ENCODE measurements at regions not wholly inside any gene's neighbourhood (a gene's known extent, or its start where the extent isn't known, plus 50 kb on each side); places are given as distances from the start of the nearest gene placed in this dataset.

DNA sequence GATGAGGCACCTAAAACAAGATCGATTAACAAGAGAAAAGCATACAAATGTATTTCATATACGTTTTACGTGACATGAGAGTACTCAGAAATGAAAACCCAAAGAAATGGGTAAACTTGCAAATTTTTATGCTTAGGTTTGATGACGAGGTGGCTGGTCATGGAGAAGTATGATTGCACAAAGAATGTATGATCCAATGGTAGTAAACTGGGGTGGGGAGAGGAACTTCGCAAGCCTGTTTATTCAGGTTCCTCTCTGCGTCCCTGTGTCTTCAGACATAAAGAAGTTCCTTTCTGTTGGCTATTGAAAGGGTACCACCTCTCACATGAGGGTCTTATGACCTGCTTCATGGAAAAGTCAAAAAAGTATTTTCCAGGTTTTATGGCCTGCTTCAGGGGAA, 309.2 kb downstream of the BCOR start:
- Histone ChIP-seq H3K27ac (ENCODE audit: extremely low read depth, low read depth, low read length) (no peak overlapping the region), H3K36me3 (ENCODE audit: control insufficient read depth in 2 of 2, insufficient read depth in 1 of 2, low read length in 2 of 2) (no peaks in the 10 kb centered on the region), H3K4me1 (ENCODE audit: control insufficient read depth, insufficient read depth, low read length) (no peaks in the 10 kb centered on the region), H3K4me3 (ENCODE audit: low read depth, low read length) (no peak overlapping the region), H3K9me3 (ENCODE audit: control insufficient read depth, insufficient read depth, low read depth, low read length) (no peaks in the 10 kb centered on the region)
- ChIA-PET POLR2A (no interaction called here), CTCF (no interaction called here)
- no peak for TF ChIP-seq PRDM1 (tag by site-specific recombination; IDR thresholded peaks at IDR 0.05)
- TF ChIP-seq, protein P1, sequence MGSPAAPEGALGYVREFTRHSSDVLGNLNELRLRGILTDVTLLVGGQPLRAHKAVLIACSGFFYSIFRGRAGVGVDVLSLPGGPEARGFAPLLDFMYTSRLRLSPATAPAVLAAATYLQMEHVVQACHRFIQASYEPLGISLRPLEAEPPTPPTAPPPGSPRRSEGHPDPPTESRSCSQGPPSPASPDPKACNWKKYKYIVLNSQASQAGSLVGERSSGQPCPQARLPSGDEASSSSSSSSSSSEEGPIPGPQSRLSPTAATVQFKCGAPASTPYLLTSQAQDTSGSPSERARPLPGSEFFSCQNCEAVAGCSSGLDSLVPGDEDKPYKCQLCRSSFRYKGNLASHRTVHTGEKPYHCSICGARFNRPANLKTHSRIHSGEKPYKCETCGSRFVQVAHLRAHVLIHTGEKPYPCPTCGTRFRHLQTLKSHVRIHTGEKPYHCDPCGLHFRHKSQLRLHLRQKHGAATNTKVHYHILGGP (tag by site-specific recombination; IDR thresholded peaks at IDR 0.05) = no peak
- no peak for TF ChIP-seq TCF7L2 (IDR thresholded peaks at IDR 0.05; ENCODE audit: borderline replicate concordance, low read depth, low read length)
- TF ChIP-seq ZNF777 (tag by site-specific recombination; IDR thresholded peaks at IDR 0.05; ENCODE audit: borderline replicate concordance) = no peak
- no peak for TF ChIP-seq ZFP37 (tag by site-specific recombination; IDR thresholded peaks at IDR 0.05)
- TF ChIP-seq ZNF621 (tag by site-specific recombination; IDR thresholded peaks at IDR 0.05) = no peak
- TF ChIP-seq, protein P2, sequence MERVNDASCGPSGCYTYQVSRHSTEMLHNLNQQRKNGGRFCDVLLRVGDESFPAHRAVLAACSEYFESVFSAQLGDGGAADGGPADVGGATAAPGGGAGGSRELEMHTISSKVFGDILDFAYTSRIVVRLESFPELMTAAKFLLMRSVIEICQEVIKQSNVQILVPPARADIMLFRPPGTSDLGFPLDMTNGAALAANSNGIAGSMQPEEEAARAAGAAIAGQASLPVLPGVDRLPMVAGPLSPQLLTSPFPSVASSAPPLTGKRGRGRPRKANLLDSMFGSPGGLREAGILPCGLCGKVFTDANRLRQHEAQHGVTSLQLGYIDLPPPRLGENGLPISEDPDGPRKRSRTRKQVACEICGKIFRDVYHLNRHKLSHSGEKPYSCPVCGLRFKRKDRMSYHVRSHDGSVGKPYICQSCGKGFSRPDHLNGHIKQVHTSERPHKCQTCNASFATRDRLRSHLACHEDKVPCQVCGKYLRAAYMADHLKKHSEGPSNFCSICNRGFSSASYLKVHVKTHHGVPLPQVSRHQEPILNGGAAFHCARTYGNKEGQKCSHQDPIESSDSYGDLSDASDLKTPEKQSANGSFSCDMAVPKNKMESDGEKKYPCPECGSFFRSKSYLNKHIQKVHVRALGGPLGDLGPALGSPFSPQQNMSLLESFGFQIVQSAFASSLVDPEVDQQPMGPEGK (tag by site-specific recombination; IDR thresholded peaks at IDR 0.05) = no peak
- no peak for TF ChIP-seq ZSCAN23 (tag by site-specific recombination; IDR thresholded peaks at IDR 0.05)
- no peak for TF ChIP-seq ZBTB7A (tag by site-specific recombination; IDR thresholded peaks at IDR 0.05; ENCODE audit: low read depth)
- TF ChIP-seq EGR2 (tag by site-specific recombination; IDR thresholded peaks at IDR 0.05; ENCODE audit: low read depth) = no peak
- TF ChIP-seq FEZF1 (tag by site-specific recombination; IDR thresholded peaks at IDR 0.05) = no peak
- TF ChIP-seq, protein P3, sequence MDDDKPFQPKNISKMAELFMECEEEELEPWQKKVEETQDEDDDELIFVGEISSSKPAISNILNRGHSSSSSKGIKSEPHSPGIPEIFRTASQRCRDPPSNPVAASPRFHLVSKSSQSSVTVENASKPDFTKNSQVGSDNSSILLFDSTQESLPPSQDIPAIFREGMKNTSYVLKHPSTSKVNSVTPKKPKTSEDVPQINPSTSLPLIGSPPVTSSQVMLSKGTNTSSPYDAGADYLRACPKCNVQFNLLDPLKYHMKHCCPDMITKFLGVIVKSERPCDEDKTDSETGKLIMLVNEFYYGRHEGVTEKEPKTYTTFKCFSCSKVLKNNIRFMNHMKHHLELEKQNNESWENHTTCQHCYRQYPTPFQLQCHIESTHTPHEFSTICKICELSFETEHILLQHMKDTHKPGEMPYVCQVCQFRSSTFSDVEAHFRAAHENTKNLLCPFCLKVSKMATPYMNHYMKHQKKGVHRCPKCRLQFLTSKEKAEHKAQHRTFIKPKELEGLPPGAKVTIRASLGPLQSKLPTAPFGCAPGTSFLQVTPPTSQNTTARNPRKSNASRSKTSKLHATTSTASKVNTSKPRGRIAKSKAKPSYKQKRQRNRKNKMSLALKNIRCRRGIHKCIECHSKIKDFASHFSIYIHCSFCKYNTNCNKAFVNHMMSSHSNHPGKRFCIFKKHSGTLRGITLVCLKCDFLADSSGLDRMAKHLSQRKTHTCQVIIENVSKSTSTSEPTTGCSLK (tag by site-specific recombination; IDR thresholded peaks at IDR 0.05) = no peak
- no peak for TF ChIP-seq ZNF133 (tag by site-specific recombination; IDR thresholded peaks at IDR 0.05)
- TF ChIP-seq, protein P4, sequence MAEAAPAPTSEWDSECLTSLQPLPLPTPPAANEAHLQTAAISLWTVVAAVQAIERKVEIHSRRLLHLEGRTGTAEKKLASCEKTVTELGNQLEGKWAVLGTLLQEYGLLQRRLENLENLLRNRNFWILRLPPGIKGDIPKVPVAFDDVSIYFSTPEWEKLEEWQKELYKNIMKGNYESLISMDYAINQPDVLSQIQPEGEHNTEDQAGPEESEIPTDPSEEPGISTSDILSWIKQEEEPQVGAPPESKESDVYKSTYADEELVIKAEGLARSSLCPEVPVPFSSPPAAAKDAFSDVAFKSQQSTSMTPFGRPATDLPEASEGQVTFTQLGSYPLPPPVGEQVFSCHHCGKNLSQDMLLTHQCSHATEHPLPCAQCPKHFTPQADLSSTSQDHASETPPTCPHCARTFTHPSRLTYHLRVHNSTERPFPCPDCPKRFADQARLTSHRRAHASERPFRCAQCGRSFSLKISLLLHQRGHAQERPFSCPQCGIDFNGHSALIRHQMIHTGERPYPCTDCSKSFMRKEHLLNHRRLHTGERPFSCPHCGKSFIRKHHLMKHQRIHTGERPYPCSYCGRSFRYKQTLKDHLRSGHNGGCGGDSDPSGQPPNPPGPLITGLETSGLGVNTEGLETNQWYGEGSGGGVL (tag by site-specific recombination; IDR thresholded peaks at IDR 0.05) = no peak

DNA sequence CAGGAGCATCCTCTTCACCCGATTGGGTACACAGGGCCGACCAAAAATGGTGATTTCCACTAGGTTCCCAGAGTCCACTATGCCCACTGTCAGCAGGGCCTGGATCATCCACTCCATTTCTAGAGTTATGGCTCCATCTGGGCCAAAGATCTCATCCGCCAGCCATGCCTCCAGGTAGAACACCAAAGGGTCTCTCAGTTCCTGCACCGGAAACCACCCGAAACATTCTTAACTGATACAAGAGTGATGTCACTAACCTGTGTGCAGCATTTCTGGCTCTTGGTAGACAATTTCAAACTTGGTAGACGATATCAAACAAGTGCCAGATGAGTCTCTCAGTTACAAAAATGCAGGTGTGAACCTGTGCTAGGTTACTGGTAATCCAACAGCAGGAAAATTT, 306.1 kb downstream of the BCOR start:
- no peaks in the 10 kb centered on the region for H3K9me3 ChIP-seq (ENCODE audit: control insufficient read depth, insufficient read depth, low read depth, low read length)
- H3K4me1 ChIP-seq (ENCODE audit: control insufficient read depth, insufficient read depth, low read length) = peaks cover 7% of the 10 kb centered on the region; the same call in 1 of the 2 replicates
- H3K4me3 ChIP-seq (ENCODE audit: low read depth, low read length) = no peak overlapping the region
- no peak overlapping the region for H3K27ac ChIP-seq (ENCODE audit: extremely low read depth, low read depth, low read length)
- ChIA-PET POLR2A (no interaction called here), CTCF (no interaction called here)
- H3K36me3 ChIP-seq (ENCODE audit: control insufficient read depth in 2 of 2, insufficient read depth in 1 of 2, low read length in 2 of 2) = no peaks in the 10 kb centered on the region
- TF ChIP-seq ZNF837 (tag by site-specific recombination; IDR thresholded peaks at IDR 0.05) = no peak
- TF ChIP-seq ZNF211 (tag by site-specific recombination; IDR thresholded peaks at IDR 0.05; ENCODE audit: low read depth) = no peak
- TF ChIP-seq ZSCAN16 (tag by site-specific recombination; IDR thresholded peaks at IDR 0.05) = no peak
- no peak for TF ChIP-seq ZSCAN30 (tag by site-specific recombination; IDR thresholded peaks at IDR 0.05)
- no peak for TF ChIP-seq YY2 (tag by site-specific recombination; IDR thresholded peaks at IDR 0.05)
- no peak for TF ChIP-seq ZNF658 (tag by site-specific recombination; IDR thresholded peaks at IDR 0.05)
- TF ChIP-seq ZNF777 (tag by site-specific recombination; IDR thresholded peaks at IDR 0.05; ENCODE audit: borderline replicate concordance) = no peak
- TF ChIP-seq, protein P5, sequence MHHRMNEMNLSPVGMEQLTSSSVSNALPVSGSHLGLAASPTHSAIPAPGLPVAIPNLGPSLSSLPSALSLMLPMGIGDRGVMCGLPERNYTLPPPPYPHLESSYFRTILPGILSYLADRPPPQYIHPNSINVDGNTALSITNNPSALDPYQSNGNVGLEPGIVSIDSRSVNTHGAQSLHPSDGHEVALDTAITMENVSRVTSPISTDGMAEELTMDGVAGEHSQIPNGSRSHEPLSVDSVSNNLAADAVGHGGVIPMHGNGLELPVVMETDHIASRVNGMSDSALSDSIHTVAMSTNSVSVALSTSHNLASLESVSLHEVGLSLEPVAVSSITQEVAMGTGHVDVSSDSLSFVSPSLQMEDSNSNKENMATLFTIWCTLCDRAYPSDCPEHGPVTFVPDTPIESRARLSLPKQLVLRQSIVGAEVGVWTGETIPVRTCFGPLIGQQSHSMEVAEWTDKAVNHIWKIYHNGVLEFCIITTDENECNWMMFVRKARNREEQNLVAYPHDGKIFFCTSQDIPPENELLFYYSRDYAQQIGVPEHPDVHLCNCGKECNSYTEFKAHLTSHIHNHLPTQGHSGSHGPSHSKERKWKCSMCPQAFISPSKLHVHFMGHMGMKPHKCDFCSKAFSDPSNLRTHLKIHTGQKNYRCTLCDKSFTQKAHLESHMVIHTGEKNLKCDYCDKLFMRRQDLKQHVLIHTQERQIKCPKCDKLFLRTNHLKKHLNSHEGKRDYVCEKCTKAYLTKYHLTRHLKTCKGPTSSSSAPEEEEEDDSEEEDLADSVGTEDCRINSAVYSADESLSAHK (tag by site-specific recombination; IDR thresholded peaks at IDR 0.05) = no peak
- TF ChIP-seq ZNF544 (tag by site-specific recombination; IDR thresholded peaks at IDR 0.05) = no peak
- no peak for TF ChIP-seq ZNF600 (tag by site-specific recombination; IDR thresholded peaks at IDR 0.05)
- TF ChIP-seq KLF1 (tag by site-specific recombination; IDR thresholded peaks at IDR 0.05) = no peak
- TF ChIP-seq HOXD13 (CRISPR knock-in tag; IDR thresholded peaks at IDR 0.05; ENCODE audit: borderline replicate concordance) = no peak
- no peak for TF ChIP-seq ZNF48 (tag by site-specific recombination; IDR thresholded peaks at IDR 0.05)
- TF ChIP-seq ZNF174 (tag by site-specific recombination; IDR thresholded peaks at IDR 0.05) = no peak
- no peak for TF ChIP-seq ZNF585B (tag by site-specific recombination; IDR thresholded peaks at IDR 0.05)

Measured in HEK293 (cell line).